GM18867 (cell line): ENCODE measurements at regions not wholly inside any gene's neighbourhood (a gene's known extent, or its start where the extent isn't known, plus 50 kb on each side); places are given as distances from the start of the nearest gene placed in this dataset.
A peak's percentile ranks its signal among the peaks of the same experiment; 100 is the strongest.
"Not testable (repeated sequence)": the region's sequence is repeated elsewhere in the genome, so short reads cannot be mapped to it uniquely, and the experiment has no call there.

Experiments
- ATAC-seq: cut with Tn5 transposase; IDR thresholded peaks from one replicate; pipeline ENCODE4 v1.9.1; 2021; ENCODE audit warnings: mild to moderate bottlenecking, moderate library complexity; ENCODE audit not compliant: unreplicated experiment

GRCh38 chr15:20204177-20204866 is 337.3 kb downstream of the GOLGA6L6 start:
- not testable (repeated sequence) for ATAC-seq

DNA sequence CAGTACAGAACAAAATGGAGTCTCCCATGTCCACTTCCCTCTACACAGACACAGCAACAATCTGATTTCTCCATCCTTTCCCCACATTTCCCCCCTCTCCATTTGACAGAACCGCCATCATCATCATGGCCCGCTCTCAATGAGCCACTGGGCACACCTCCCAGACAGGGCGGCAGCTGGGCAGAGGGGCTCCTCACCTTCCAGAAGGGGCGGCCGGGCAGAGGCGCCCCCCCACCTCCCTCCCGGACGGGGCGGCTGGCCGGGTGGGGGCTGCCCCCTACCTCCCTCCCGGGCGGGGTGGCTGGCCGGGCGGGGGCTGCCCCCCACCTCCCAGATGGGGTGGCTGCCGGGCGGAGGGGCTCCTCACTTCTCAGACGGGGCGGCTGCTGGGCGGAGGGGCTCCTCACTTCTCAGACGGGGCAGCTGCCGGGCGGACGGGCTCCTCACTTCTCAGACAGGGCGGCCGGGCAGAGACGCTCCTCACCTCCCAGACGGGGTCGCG is 337.9 kb downstream of the GOLGA6L6 start:
- ATAC-seq = not testable (repeated sequence)

GRCh38 chr15:20194591-20195198 is 346.9 kb downstream of the GOLGA6L6 start:
- ATAC-seq = not testable (repeated sequence)

DNA sequence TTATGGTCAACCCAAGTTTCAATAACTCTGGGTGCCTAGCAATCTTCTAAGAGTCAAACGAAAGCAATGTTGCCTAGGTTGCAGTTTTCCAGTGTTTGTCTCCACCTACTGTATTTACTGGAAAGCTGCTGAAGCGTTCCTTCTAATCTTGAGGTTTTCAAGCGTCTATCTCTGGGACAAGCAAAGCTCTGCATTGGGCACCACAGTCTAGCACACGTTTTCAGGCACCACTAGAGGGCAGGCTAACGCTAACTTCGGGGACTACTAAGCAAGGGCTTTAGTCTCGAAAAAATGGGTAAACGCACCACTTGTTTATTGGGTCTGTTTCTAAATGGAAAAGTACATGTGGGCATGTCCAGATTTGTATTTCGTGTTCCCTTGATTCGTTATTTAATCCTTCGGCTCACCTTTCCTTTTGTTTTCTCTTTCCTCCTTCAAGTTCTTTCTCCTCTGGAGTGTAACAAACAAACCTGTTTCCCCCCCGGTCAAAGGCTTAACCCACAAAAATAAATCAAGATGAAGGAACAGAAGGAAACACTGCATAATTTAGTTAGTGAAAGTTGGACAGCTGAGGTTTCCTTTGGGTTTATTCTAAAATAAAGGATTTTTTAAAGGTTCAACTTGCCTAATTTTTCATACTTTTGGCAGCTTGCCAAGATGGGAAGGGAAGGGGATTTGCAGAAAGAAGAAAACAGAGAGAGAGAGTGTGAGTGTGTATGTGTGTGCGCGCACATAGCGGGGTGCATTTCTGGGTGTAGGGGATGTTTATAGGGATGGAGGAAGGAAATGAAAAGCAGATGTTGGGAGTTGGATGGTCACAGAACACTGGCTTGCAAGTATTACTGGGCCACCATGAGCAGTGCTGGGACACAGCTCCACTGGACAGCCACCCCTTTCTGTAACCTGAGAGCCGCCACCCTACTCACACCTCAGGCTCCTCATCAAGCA is 348.3 kb downstream of the GOLGA6L6 start:
- ATAC-seq = peak; percentile 94

- not testable (repeated sequence) for ATAC-seq
Measured at GRCh38 chr15:20191508-20192125, 350.0 kb downstream of the GOLGA6L6 start.

DNA sequence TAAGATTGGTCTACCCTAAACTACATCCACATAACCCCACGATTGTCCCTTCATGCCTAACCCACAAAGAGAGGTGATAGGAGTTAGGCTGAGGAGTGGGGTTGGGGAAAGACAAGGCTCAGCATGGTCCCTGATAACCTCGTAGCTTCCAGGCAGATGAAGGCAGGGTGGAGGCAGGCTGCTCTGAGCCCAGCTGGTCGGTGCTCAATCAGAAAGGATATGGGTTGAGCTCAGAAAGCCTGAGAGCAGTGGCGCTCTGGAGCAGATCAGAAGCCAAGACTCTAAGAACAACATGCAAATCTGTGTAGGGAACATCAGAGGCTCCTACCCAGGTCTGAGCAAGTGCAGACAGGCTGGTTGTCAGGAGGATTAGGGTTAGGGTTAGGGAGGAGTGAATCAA is 353.0 kb downstream of the GOLGA6L6 start:
- not testable (repeated sequence) for ATAC-seq

- ATAC-seq = not testable (repeated sequence)
Measured at GRCh38 chr15:20187370-20188355, 353.9 kb downstream of the GOLGA6L6 start.

GRCh38 chr15:20184879-20185278 is 356.7 kb downstream of the GOLGA6L6 start:
- not testable (repeated sequence) for ATAC-seq

DNA sequence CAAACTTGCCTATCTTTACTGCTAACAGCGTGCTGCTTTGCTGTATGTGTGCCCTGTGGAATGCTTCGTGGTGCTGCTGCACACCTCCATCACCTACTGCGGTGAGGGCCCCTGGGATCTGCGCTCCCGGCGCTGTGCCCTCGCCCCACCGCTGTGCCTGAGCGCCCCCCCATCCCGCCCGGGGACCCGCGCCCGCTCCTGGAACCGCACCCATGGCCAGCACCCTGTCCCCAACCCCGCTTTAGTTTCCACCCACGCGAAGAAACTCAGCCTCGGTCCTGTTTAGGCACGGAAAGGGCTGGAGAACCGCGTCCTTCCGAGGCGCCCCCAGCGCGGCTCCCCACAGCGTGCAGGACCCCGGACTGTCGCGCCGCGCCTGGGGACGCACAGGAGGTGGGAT is 373.4 kb downstream of the GOLGA6L6 start:
- ATAC-seq = not testable (repeated sequence)

- not testable (repeated sequence) for ATAC-seq
Measured at GRCh38 chr15:20153528-20153927, 388.1 kb downstream of the GOLGA6L6 start.

GRCh38 chr15:20148679-20149078 is 392.9 kb downstream of the GOLGA6L6 start:
- ATAC-seq = not testable (repeated sequence)

GRCh38 chr15:20148008-20148407 is 393.6 kb downstream of the GOLGA6L6 start:
- ATAC-seq = not testable (repeated sequence)

DNA sequence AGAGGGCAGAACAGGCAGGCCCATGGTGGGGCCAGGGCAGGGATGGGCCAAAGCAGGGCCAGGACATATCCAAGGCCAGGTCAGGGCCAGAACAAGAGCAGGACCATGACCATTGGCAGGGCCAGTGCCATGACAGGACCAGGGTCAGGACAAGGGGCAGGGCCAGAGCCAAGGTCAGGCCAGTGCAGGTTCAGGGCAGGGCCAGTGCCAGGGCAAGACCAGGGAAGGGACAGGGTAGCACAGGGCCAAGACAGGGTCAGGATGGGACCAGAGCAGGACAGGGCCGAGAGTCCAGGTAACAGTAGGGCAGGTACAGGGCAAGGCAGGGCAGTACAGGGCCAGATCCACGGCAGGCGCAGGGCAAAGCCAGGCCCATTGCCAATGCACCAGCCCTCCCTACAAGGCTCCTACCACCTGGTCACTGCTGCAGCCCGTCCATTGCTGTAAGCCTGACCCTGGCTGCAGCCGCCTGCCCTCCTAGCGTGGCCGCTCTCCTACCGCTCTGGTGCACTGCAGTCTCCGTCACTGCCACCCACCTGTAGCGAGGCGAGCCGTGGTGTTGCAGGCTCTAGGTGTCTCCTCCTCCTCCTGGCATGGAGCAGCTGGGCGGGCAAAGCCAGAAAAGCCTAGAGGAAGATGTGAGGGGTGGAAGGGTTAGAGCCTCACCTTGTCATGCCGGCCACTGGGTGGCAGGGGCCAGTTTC is 397.1 kb downstream of the GOLGA6L6 start:
- ATAC-seq = not testable (repeated sequence)

DNA sequence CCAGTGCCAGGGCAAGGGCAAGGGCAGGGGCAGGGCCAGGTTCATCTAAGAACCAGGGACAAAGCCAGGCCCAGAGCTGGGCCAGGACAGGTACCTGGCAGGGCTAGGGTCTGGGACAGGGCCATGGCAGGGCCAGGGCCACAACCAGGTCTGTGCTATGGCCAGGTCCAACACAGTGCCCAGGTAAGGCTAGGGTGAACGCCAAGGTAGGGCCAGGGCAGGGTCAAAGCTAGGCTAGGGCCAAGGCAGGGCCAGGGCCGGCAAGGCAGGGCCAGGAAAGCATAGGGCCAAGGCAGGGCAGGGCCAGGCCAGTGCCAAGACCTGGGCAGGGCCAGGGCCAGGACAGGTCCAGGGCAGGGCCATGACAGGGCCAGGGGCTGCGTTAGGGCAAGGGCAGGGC is 398.7 kb downstream of the GOLGA6L6 start:
- not testable (repeated sequence) for ATAC-seq

DNA sequence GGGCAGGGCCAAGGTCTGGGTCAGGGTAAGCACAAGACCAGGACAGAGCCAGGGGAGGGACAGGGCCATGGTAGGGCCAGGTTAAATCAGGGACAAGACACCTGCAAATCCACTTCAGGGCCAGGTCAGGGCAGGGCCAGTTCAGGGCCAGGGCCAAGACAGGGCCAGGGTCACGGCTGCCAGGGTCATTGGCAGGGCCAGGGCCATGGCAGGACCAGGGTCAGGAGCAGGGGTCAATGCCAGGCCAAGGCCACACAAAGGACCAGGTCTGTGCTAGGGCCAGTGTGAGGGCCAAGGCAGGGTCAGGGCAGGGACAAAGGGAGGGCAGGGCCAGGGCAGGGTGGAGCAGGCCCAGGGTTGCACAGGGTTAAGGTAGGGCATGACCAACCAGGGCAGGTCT is 399.2 kb downstream of the GOLGA6L6 start:
- not testable (repeated sequence) for ATAC-seq

DNA sequence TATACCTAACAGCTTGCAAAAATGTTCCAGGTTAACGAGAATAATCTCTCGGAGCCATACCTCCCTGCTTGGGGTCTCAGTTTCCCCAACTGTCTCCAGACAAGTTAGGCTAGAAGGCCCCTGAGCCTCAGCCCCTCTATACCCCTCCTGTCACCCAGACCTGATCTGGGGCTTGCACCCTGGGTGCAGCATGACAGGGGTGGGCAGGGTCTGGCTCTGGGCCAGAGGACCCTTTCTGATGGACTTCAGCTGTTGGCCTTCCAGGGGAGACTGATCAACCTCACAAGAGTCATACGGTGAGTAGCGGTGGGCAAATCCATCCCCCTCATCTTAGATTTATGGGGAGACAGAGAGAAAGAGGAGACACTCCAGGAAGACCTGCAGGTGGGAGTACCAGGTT is 416.9 kb downstream of the GOLGA6L6 start:
- not testable (repeated sequence) for ATAC-seq

- ATAC-seq = no peak
Measured at GRCh38 chr15:20106026-20106425, 435.6 kb downstream of the GOLGA6L6 start.

DNA sequence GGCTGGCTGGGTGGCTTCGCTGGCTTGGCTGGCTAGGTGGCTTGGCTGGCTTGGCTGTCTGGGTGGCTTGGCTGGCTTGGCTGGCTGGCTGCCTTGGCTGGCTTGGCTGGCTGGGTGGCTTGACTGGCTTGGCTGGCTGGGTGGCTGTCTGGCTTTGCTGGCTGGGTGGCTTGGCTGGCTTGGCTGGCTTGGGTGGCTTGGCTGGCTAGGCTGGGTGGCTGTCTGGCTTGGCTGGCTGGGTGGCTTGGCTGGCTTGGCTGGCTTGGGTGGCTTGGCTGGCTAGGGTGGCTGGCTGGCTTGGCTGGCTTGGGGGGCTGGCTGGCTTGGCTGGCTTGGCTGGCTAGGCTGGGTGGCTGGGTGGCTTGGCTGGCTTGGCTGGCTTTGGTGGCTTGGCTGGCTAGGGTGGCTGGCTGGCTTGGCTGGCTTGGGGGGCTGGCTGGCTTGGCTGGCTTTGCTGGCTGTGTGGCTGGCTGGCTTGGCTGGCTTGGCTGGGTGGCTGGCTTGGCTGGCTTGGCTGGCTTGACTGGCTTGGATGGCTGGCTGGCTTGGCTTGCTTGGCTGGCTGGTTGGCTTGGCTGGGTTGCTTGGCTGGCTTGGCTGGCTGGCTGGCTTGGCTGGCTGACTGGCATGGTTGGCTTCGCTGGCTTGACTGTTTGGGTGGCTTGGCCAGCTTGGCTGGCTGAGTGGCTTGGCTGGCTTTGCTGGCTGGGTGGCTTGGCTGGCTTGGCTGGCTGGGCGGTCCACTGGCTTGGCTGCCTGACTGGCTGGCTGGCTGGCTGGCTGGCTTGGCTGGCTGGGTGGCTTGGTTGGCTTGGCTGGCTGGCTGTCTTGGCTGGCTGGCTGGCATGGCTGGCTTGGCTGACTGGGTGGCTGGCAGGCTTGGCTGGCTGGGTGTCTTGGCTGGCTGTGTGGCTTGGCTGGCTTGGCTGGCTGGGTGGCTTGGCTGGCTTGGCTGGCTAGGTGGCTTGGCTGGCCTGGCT is 436.3 kb downstream of the GOLGA6L6 start:
- not testable (repeated sequence) for ATAC-seq
